ENCODE measurements at regions not wholly inside any gene's neighbourhood (a gene's known extent, or its start where the extent isn't known, plus 50 kb on each side); places are given as distances from the start of the nearest gene placed in this dataset.
"Not testable (repeated sequence)": the region's sequence is repeated elsewhere in the genome, so short reads cannot be mapped to it uniquely, and the experiment has no call there.

DNA sequence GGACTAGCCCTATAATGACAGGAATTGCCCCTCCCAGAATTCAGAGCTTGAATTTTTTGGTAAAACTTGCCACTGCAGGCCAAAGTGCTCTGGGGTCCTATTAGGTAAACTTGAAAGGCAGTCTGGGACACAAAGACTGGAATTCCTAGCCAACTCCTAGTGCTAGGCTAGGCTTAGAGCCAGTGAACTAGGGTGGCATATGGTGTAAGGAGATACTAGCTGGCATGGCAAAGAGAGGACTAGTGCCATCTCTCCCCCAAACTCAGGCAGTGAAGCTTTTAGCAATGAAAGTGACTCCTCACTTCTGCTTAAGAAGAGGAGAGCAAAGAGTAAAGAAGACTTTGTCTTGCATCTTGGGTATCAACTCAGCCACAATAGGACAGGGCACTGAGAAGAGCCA is 410.5 kb upstream of the CNTNAP5 start:
- no peak for DNase-seq

DNA sequence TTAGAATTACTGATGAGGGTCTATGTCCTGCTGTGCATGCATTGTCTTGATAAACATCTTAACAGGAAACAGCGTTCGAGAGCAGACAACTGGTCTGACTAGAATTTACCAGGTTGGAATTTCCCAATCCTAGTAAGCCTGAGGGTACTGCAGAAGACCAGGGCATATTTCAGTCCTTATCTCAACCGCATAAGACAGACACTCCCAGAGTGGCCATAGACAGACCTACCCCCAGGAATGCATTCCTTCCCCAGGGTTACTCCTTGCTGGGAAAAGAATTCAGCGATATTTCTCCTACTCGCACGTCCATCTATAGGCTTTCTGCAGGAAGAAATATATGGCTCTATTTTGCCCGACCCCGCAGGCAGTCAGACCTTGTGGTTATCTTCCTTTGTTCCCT is 406.4 kb upstream of the CNTNAP5 start:
- DNase-seq: not testable (repeated sequence)

DNA sequence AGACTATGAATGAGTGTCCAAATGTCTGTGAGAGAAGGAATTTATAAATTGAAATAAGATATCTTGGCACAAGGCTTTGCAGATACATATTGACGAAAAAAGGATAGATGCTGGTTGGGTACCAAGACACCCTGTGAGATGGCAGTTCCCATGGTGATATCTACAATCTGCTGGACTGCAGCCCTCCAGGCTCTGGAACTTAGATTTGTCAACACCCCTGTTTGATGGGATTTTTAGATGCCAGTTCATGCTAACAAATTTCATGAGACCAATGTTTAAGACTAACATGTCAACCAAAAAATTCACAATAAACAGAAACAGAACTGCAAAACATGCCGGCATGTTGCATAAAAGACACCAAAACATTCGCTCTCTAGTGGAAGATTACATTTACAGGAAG is 400.3 kb upstream of the CNTNAP5 start:
- DNase-seq: no peak

DNA sequence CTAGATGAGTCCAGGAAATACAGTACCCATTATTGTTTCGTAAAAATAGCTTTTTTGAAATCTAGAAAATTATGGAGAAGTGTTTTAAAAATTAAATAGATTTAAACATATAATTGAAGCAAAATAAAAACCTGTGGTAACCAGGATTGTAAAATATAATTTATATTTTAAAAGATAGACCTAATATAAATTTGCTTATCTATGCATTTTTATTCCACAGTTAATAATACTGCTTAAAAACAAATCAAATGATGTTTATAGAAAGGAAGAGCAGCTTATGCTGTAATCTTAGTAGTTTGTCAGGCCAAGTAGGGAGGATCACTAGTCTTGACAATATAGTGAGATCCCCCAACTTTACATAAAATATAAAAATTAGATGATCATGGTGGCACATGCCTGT is 388.9 kb upstream of the CNTNAP5 start:
- DNase-seq: no peak

DNA sequence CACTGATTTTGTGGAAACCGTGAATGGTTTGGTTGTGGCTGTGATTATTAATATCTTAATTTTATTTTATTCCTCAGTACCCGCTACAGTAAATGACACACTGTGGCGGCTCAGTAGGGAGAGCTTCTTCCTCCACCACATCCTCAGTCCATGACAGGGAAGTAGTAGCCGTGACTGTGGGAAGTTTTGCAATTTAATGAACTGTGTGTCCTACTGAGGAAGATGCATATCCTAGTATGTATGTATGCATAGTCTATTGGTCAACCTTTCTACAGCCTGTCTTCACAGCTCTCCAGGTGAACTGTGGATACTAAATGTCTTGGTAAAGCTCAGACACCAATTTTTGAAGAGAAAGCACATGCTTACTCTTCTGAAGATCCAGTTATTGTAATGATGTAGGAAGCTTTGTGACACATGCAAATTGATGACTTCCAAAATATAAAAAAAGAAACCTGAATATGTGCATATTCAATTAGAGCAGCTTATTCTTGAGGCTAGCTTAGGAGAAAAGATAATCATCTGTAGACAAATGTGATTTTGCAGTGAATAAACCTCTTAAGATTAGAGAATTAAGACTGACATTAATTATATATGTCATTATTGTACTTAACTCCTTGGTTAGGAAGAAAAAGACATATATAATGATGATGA is 384.3 kb upstream of the CNTNAP5 start:
- DNase-seq: no peak

DNA sequence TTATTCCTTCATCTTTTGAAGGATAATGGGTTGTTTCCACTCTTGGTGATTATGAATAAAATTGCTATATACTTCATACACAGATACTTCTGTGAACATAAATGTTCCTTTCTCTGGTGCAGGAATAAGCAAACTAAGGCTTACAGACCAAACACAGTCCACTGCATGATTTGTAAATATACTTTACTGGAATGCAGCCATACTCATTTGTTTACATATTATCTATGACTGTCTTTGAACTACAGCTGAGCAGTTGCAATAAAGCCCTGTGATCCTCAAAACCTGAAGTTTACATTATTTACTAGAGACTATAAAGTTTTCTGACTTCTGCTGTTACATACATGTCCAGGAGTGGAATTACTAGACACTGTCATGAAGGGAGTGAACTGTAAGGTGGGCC is 381.0 kb upstream of the CNTNAP5 start:
- no peak for DNase-seq

DNA sequence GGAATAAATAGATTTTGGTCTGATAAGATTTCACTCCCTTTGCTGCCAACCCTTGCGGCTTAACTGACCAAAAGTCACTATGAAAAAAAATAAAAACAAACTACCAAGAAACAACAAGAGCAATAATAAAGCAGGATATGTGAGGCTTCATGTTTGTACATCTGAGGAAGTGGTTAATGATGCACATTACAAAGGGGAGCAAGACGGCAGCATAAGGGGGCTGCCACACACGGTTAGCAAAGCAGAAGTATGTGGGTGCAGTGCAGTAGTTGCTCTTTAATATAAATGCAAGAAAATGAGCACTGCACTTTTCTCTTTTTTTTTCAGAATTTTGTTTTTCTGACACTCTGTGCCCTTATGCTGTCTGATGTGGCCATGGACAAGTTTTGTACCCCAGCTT is 377.1 kb upstream of the CNTNAP5 start:
- DNase-seq: peak; percentile 5

DNA sequence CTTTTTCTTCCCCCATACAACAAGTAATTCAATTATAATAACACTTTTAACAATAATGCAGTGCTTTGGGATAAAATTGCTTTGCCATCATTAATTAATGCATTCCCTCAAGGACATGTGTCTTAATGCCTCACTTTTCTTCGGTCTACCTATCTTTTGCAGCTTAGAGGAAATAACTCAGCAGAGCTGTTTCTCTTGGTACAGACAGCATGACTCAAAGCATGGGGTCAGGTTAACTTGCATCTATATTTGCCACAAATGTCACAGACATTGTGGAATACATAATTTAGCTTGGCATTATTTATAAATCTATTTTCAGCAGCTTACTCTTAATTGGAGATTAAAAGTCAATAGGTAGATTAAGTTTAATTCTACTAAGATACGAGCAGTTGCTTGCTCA is 376.1 kb upstream of the CNTNAP5 start:
- no peak for DNase-seq

DNA sequence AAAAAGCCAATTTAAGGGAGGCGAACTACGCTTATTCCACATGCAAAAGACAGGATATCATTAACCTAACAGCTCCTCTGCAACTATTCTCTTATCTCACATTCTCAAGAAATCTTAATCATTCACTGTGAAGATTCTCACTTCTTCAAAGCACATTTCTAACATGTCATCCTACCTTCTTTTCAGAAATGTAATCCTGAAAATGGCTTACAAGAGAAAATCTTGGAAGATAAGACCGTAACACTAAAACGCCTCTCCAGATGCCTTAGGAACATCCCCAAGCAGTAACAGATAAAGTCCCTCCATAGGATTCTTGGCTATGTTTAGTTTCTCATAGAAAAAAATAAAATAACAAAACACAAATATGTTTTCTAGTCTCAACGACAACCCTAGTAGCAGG is 373.9 kb upstream of the CNTNAP5 start:
- DNase-seq: no peak

DNA sequence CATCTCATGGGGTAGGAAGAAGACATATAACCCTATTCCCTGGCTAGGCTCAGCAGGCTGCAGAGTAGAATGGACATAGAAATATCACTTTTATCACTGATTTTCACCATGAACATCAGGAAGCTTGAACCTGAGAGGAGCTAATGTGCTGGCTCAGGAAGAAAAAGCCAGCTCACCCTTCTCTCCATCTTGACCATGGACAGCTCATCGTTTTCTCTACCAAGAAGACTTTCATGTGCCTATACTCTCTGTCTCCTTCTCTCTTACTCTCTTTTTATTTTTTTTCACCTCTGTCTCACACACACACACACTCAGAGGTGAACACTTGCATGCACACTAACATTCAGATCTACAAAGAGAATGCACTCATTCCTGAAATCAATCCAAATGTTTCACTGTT is 372.8 kb upstream of the CNTNAP5 start:
- no peak for DNase-seq

DNA sequence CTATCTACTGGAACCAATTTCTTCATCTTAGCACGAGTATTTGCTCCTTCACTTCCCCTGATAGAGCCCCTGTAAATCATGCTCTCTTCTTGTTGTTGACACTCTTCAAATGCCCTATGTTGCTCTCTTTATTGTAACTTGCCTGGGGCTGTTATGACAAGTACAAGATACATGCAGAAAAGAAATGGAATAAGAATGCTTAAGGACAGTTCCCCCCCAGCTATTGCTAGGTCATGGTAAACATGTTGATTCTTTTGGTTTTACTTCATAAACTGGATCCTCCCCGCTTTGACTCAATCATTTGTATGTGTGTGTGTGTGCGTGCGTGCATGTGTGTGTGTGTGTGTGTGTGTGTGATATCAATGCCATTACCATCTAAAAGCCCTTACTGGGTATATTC is 368.5 kb upstream of the CNTNAP5 start:
- no peak for DNase-seq

DNA sequence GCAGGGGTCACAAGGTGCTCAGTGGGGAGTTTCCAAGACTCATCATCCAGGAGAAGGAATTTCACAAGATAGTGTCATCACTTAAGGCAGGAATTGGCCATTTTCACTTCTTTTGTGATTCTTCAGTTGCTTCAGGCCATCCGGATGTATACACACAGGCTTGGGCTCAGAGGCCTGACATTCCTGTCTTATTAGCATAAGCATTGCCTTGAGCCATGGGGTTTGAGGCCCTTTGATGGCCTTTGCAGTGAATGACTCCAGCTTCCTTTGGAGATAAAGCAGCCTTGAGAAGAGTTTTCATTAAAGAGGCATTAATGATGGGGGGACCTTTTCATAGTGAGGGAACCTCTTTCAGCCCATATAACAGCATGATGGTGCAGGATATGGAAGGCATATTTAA is 366.0 kb upstream of the CNTNAP5 start:
- no peak for DNase-seq

DNA sequence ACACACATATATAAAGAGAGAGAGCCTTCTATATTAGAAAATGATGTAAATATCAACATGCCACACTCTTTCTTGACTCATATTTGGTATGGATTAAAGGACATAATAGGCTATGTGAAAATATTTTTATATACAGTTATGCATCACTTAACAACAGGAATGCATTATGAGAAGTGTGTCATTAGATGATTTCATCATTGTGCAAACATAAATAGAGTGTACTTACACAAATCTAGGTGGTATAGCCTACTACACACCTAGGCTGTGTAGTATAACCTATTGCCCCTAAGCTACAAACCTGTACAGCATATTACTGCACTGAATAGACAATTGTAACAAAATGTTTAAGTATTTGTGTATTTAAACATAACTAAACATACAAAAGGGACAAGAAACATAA is 354.8 kb upstream of the CNTNAP5 start:
- DNase-seq: no peak

DNA sequence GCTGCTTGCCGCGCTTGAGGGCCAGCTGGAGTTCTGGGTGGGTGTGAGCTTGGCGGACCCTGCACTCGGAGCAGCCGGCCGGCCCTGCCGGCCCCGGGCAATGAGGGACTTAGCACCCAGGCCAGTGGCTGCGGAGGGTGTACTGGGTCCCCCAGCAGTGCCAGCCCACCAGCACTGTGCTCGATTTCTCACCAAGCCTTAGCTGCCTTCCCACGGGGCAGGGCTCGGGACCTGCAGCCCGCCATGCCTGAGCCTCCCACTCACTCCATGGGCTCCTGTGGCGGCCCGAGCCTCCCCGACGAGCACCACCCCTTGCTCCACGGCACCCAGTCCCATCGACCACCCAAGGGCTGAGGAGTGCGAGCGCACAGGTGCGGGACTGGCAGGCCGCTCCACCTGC is 341.3 kb upstream of the CNTNAP5 start:
- not testable (repeated sequence) for DNase-seq

DNA sequence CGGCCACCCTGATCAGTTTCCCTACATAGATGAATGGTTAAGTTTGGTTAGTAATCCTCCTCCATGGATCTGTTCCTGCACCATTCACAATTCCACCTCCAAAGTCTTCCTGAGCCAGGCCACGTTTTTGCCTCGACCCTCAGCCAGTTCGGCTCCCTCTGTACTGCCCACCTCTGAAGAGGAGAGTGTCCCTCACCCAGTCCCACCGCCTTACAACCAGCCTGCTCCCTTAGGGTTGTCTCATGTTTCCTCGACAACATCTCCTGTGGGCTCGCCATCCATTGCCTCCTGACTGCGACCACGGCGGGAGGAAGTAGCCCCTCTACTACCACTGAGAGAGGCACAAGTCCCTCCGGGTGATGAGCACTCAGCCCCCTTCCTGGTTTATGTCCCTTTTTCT is 338.0 kb upstream of the CNTNAP5 start:
- no peak for DNase-seq

DNA sequence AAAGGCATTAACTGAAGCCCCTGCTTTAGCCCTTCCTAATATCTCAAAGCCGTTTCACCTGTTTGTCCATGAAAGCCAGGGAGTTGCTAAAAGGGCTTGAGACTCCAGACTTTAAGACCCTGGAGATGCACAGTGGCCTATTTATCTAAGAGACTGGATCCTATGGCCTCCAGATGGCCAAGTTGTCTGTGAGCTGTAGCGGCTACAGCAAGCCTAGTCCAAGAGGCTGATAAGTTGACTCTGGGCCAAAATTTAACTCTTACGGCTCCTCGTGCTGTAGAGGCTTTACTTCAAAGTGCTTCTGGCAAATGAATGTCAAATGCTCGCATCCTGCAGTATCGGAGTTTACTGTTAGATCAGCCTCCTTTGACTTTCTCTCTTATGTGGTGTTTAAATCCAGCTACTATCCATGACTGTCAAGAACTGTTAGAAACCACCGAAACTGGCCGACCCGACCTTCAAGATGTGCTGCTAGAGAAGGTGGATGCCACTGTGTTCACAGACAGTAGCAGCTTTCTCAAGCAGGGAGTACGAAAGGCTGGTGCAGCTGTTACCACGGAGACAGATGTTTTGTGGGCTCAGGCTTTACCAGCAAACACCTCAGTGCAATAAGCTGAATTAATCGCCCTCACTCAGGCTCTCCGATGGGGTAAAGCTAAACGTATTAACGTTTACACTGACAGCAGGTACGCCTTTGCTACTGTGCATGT is 336.7 kb upstream of the CNTNAP5 start:
- no peak for DNase-seq

DNA sequence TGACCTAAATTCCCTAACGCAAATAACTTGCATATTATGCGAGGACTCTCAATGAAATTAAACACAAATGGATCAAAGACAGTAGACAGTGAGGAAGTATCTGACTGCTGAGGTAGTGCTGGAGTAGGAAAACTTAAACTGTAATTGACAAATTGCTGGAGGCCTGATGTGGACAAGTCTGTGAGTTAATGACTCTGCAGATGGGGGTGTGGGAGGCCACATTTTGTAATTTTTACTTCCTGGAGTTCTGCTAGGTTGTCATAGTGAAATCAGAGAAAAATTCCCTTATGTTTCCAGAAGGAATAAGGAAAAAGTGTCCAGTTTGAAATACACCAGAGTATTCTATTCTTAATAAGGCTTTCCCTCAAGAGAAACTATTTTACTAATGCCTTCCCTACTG is 333.0 kb upstream of the CNTNAP5 start:
- DNase-seq: no peak

DNA sequence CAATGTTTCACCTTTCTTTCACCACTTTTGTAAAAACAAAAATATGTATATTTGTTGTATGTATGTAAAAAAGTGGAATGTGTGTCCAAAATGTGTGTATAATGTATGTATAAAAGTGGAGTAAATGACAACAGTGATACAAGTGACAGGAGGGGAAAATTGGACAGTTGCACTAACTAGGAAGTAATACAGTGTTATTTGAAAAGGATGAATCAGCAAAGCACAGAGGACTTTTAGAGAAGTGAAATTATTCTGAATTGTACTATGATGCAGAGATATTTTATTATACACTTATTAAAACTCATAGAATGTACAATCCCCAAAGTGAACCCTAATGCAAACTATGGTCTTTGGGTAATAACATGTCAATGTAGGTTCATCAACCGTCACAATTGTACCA is 331.3 kb upstream of the CNTNAP5 start:
- no peak for DNase-seq

DNA sequence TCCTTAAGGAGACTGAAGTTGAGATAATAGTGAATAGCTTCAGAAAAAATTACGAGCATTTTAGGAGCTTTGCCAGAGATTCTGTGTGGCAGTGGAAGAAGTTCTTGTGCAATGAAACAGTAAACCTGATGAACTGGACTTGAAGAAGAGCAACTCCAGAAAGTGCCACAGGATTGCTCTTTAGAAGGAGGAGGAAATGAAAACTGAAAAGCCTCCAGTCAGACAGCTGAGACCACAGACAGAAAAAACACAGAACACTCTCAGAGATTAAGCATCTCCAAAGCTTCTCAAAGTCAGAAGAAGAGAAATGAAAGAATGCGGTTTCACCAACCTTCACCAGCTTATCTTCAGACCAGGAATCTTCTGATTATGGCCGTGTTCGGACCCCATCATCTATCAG is 329.7 kb upstream of the CNTNAP5 start:
- no peak for DNase-seq

DNA sequence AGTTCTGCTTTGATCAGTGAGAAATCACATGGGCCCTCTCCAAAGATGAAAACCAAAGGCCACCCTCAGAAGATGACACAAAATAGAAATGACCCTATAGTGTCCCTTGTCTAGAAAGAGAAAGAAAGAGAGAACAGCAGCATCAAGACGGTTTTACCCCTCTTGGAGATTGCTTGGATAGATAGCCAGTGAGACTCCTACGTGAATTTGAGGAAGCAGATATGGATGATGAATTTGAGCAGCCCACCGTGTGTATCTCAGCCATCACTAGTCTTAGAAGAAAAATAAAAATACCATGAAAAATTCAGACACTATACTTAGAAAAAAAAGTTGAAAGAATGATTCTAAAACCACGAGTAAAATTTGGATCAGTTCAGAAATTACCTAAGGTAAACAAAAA is 329.1 kb upstream of the CNTNAP5 start:
- DNase-seq: no peak

DNA sequence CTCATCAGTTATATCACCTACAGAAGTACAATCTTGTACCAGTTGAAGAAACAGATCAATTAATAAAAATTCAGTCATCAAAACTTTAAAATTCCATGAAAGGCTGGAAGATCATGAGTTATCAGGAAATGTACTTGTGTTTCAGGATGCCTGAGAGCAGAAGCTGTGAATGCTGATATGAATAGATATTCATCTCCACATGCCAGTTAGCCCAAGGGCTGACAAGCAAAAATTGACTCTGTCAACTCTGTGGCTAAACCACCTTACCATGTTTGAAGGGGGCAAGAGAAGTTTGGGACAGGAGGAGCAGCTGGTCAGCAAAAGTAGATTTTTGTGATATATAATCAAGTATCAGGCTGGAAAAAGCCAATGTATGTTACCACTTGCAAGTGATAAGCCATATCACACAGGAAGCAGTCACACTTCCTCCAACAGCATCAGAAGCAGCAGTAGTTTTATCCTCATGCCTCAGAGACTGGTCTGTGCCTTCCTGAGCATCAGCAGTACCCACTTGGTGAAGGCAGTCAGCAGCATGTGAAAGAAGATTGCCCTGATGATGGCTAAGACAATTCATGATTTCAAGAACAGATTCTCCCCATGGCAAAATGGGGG is 328.2 kb upstream of the CNTNAP5 start:
- no peak for DNase-seq

DNA sequence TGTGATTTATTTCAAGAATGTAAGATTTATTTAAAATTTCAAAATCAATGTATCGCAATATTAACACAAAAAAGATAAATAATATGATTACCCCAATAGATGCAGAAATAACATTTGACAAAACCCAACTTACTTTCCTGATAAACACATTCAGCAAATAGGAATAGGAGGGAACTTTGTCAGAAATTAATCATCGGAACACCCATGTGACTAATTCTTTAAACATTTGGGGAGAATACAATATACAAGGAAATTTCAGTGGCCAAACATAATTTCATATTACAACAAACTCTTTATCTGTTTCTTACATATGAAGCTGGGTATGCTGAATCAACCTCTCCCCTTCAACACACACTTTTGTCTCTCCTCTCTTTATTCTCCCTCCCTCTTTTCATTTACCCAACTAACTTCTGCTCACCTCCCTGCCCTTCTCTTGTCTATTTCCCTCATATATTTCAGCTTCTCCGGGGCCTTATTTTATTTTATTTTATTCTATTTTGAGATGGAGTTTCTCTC is 309.6 kb upstream of the CNTNAP5 start:
- no peak for DNase-seq

DNA sequence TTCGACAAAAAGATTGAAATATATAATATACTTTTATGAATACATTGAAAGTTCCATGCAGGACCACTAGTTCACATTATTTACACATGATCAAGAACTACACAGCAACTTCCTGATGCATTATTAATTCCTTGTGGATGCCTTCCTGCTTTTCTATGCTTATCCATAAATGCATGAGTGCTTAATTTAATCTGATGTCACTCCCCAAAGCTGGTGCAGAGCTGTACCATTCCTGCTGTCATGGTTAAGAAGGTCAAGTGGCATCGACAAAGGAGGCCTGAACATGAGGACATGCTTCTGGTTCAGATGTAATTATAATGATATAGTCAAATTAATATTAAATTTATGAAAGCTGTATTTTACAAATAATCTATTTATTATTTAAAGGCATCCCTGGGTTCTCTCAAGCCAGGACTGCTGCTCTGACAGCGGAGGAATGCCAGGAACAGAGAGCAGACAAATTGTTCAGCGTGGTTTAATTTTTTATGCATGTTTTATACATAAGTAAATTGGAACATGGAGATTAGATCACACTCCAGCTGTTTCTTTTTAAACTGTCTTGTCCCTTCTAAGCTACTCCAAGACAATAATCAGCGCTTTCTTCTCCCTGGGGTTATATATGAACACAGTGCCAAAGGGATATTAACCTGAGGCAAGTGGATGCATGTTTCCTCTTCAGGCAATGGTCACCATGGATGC is 307.3 kb upstream of the CNTNAP5 start:
- DNase-seq: no peak

DNA sequence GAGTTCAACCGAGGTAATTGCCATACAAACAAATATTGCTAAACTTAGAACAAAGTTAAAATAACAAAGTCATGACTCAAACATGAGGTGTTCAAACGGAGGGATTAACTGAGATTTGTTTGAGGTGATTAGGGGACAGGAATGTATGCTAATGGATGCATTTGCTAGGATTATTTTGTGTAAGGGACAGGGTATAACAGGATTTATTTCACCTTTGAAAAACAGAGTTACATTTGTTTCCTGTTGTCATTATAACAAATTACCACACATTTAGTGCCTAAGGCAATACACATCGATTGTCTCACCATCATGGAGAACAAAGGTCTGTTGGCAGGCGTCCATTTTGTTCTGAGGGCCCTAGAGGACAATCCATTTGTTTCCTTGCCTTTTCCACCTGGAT is 304.3 kb upstream of the CNTNAP5 start:
- DNase-seq: no peak
